HCT116 (cell line): ENCODE measurements at regions not wholly inside any gene's neighbourhood (a gene's known extent, or its start where the extent isn't known, plus 50 kb on each side); places are given as distances from the start of the nearest gene placed in this dataset.

ENCODE experiments used
- ATAC-seq: fragments of 200-7000 bp; cut with Tn5 transposase; 2 replicates; pipeline ENCODE4 v1.9.1; 2020; ENCODE audit warnings: mild to moderate bottlenecking, moderate library complexity
- BruUV-seq: library from RNA; stranded (reverse); fragments of 400-500 nt; replicated peaks from 2 replicates; lab custom pipeline; 2021; lab: Mats Ljungman, UMichigan
- CTCF ChIA-PET: fragments of 300-600 bp; sonication (Branson Sonifier 250); formaldehyde crosslinking; loops from one replicate; lab custom pipeline; 2021; ENCODE audit warnings: antibody characterized with exemption; lab: Charles Lee
- POLR2A ChIA-PET: fragments of 300-600, 350-600 bp; sonication (Branson Sonifier 250); formaldehyde crosslinking; loops from one replicate; lab custom pipeline; 2021; ENCODE audit warnings: antibody characterized with exemption; lab: Charles Lee
- RAD21 ChIA-PET, 2 experiments: fragments of 300-600 bp; sonication (Branson Sonifier 250); formaldehyde crosslinking; loops; one replicate each; lab custom pipeline; 2023; ENCODE audit warnings: low total read pairs in 2 of 2; ENCODE audit not compliant: uncharacterized antibody in 2 of 2, unreplicated experiment in 2 of 2, low non-redundant PET in 1 of 2; lab: Charles Lee
- DNase-seq: peaks from one replicate; pipeline ENCODE4 v3.0.0-alpha.2; 2010; ENCODE audit warnings: low read depth, low spot score
- H2AFZ ChIP-seq: fragments of 200-600 bp; shearing (Covaris generic), sonication (generic); 2 replicates; pipeline ENCODE4 v1.6.1; 2017; ENCODE audit warnings: low read depth, mixed run types, mixed read lengths, antibody characterized with exemption, low read length; ENCODE audit not compliant: poor library complexity, severe bottlenecking
- H3K27ac ChIP-seq: 2 replicates; pipeline ENCODE4 v1.5.1; 2012; ENCODE audit warnings: low read depth, low read length
- H3K27me3 ChIP-seq: fragments of 200-600 bp; sonication (generic); 2 replicates; pipeline ENCODE4 v1.6.1; 2016; ENCODE audit warnings: mixed run types, low read length, mixed read lengths; ENCODE audit not compliant: insufficient read depth
- H3K36me3 ChIP-seq, 2 experiments: fragments of 200-500 bp in 1 of 2; fragments of 200-600 bp in 1 of 2; sonication (Bioruptor generic) in 1 of 2; sonication (generic) in 1 of 2; 2 replicates each; pipeline versions ENCODE4 v1.5.1 to v1.6.1; 2014 to 2016; ENCODE audit warnings: low read length in 2 of 2, inconsistent platforms in 1 of 2, mixed read lengths in 1 of 2, mixed run types in 1 of 2; ENCODE audit not compliant: insufficient read depth in 2 of 2, control insufficient read depth in 1 of 2
- H3K4me1 ChIP-seq, 2 experiments: fragments of 200-600 bp in 1 of 2; sonication (generic) in 1 of 2; 2 replicates each; pipeline versions ENCODE4 v1.5.1 to v1.6.1; 2012 to 2017; ENCODE audit warnings: low read length in 2 of 2, inconsistent platforms in 1 of 2, mild to moderate bottlenecking in 1 of 2, mixed read lengths in 1 of 2, mixed run types in 1 of 2, moderate library complexity in 1 of 2; ENCODE audit not compliant: insufficient read depth in 2 of 2, control insufficient read depth in 1 of 2
- H3K4me2 ChIP-seq: fragments of 200-600 bp; sonication (generic); 2 replicates; pipeline ENCODE4 v1.6.1; 2017; ENCODE audit warnings: mixed run types, low read length, mixed read lengths
- H3K4me3 ChIP-seq, 2 experiments: fragments of 200-600 bp in 1 of 2; sonication (generic) in 1 of 2; replicated peaks in 1 of 2; 2 replicates each; pipeline ENCODE4 v1.5.1; 2011 to 2016; ENCODE audit warnings: low read length in 2 of 2, control low read depth in 1 of 2, low read depth in 1 of 2, mild to moderate bottlenecking in 1 of 2, mixed read lengths in 1 of 2, mixed run types in 1 of 2
- H3K79me2 ChIP-seq: fragments of 200-600 bp; sonication (generic); 2 replicates; pipeline ENCODE4 v1.6.1; 2017; ENCODE audit warnings: mild to moderate bottlenecking, mixed run types, low read length, moderate library complexity, mixed read lengths; ENCODE audit not compliant: insufficient read depth
- H3K9ac ChIP-seq: fragments of 200-600 bp; sonication (generic); 2 replicates; pipeline ENCODE4 v1.6.1; 2016; ENCODE audit warnings: low read length, mixed read lengths
- H3K9me2 ChIP-seq: fragments of 200-600 bp; sonication (generic), shearing (Covaris generic); 2 replicates; pipeline ENCODE4 v1.6.1; 2017; ENCODE audit warnings: mixed run types, mild to moderate bottlenecking, moderate library complexity; ENCODE audit not compliant: insufficient read depth
- H3K9me3 ChIP-seq, 2 experiments: fragments of 200-500 bp in 1 of 2; fragments of 200-600 bp in 1 of 2; sonication (Bioruptor generic) in 1 of 2; sonication (generic) in 1 of 2; 2 replicates each; pipeline ENCODE4 v1.6.1; 2014 to 2017; ENCODE audit warnings: low read length in 2 of 2, mixed read lengths in 2 of 2, inconsistent platforms in 1 of 2, low read depth in 1 of 2, mild to moderate bottlenecking in 1 of 2, mixed run types in 1 of 2, moderate library complexity in 1 of 2; ENCODE audit not compliant: control insufficient read depth in 1 of 2, insufficient read depth in 1 of 2
- H4K20me1 ChIP-seq: fragments of 200-600 bp; sonication (generic), shearing (Covaris generic); 2 replicates; pipeline ENCODE4 v1.6.1; 2017; ENCODE audit warnings: mixed run types, mild to moderate bottlenecking, moderate library complexity; ENCODE audit not compliant: insufficient read depth
- CEBPB ChIP-seq: IDR thresholded peaks from 2 replicates; pipeline ENCODE4 v1.6.1; 2012; ENCODE audit warnings: low read depth
- EGR1 ChIP-seq: IDR thresholded peaks from 2 replicates; pipeline ENCODE4 v1.6.1; 2012; ENCODE audit warnings: low read depth
- ELF1 ChIP-seq: IDR thresholded peaks from 2 replicates; pipeline ENCODE4 v1.6.1; 2012; ENCODE audit warnings: low read depth, borderline replicate concordance
- EZH2 ChIP-seq: fragments of 200-600 bp; sonication (generic); IDR thresholded peaks from 2 replicates; pipeline ENCODE4 v1.6.1; 2017; ENCODE audit warnings: antibody characterized with exemption, mixed run types
- JUND ChIP-seq: IDR thresholded peaks from 2 replicates; pipeline ENCODE4 v1.6.1; 2012
- POLR2A ChIP-seq: IDR thresholded peaks from 2 replicates; pipeline ENCODE4 v1.7.0; 2011; ENCODE audit warnings: borderline replicate concordance; ENCODE audit not compliant: insufficient read depth, insufficient read length; ENCODE audit errors: extremely low read depth
- POLR2AphosphoS5 ChIP-seq: IDR thresholded peaks from 2 replicates; pipeline ENCODE4 v1.6.1; 2011; ENCODE audit warnings: mild to moderate bottlenecking, low read depth, low read length, moderate library complexity
- RAD21 ChIP-seq: IDR thresholded peaks from 2 replicates; pipeline ENCODE4 v1.6.1; 2012; ENCODE audit warnings: low read depth, mild to moderate bottlenecking
- SIN3A ChIP-seq: IDR thresholded peaks from 2 replicates; pipeline ENCODE4 v1.6.1; 2012; ENCODE audit warnings: low read depth
- SP1 ChIP-seq: IDR thresholded peaks from 2 replicates; pipeline ENCODE4 v1.6.1; 2012; ENCODE audit warnings: low read depth
- SRF ChIP-seq: IDR thresholded peaks from 2 replicates; pipeline ENCODE4 v1.6.1; 2012; ENCODE audit warnings: low read depth
- TCF7L2 ChIP-seq: IDR thresholded peaks from 2 replicates; pipeline ENCODE4 v1.7.0; 2011; ENCODE audit warnings: borderline replicate concordance, inconsistent platforms; ENCODE audit not compliant: insufficient read depth, insufficient read length; ENCODE audit errors: extremely low read depth
- YY1 ChIP-seq: IDR thresholded peaks from 2 replicates; pipeline ENCODE4 v1.6.1; 2011; ENCODE audit warnings: low read length, low read depth, moderate library complexity, mild to moderate bottlenecking; ENCODE audit not compliant: insufficient replicate concordance; ENCODE audit errors: extremely low read depth
- ZFX ChIP-seq: fragments of 450-650 bp; IDR thresholded peaks from 2 replicates; pipeline ENCODE4 v1.6.1; 2017
- ZNF274 ChIP-seq: fragments of 200-500 bp; sonication (Bioruptor generic); IDR thresholded peaks from 2 replicates; pipeline ENCODE4 v1.6.1; 2014; ENCODE audit warnings: mild to moderate bottlenecking, low read depth, low read length, inconsistent platforms
- intact Hi-C: fragments of 100-400 bp; cut with micrococcal nuclease; formaldehyde crosslinking; loops from 2 replicates; pipeline ENCODE4 v1.10.0; 2022
- TF ChIP-seq, protein P1 (sequence below): IDR thresholded peaks from 2 replicates; pipeline ENCODE4 v1.6.1; 2012
- TF ChIP-seq, protein P2 (sequence below), 3 experiments: fragments of 200-600 bp in 1 of 3; sonication (generic) in 1 of 3; IDR thresholded peaks in 2 of 3; conservative IDR thresholded peaks in 1 of 3; 2 replicates each; pipeline ENCODE4 v1.5.1; 2012 to 2017; ENCODE audit warnings: low read depth in 2 of 3, low read length in 2 of 3, antibody characterized with exemption in 1 of 3, borderline replicate concordance in 1 of 3, control low read depth in 1 of 3, mild to moderate bottlenecking in 1 of 3, mixed read lengths in 1 of 3, mixed run types in 1 of 3, moderate library complexity in 1 of 3; ENCODE audit not compliant: insufficient read depth in 1 of 3
- TF ChIP-seq, protein P3 (sequence below): IDR thresholded peaks from 2 replicates; pipeline ENCODE4 v1.6.1; 2012; ENCODE audit warnings: low read depth
- TF ChIP-seq, protein P4 (sequence below): IDR thresholded peaks from 2 replicates; pipeline ENCODE4 v1.6.1; 2011; ENCODE audit warnings: mild to moderate bottlenecking, low read length, moderate library complexity; ENCODE audit not compliant: insufficient replicate concordance; ENCODE audit errors: extremely low read depth

DNA sequence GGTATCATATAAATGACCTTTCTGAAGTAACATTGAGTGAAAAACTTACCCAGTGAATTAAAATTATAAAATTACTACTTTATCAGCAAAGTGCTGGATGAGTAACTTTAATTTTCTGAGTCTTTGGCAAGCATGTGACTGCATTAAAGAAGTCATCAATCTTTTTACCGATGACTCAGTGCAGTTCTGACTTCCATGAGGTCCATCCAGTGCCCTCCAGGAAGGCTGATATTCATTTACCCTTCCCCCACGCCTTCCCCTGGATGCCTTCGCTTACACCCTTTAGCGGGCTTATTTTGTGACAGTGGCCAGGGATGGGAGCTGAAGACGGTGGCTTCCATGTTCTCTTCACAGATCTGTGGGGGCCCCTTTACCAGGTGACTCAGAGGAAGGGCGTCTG lies 572.9 kb upstream of the PFKP start:
- Histone ChIP-seq H3K36me3 (no peaks in the 10 kb centered on the region), H4K20me1 (no peaks in the 10 kb centered on the region), H3K9me2 (no peaks in the 10 kb centered on the region), H3K27me3 (no peaks in the 10 kb centered on the region), H3K4me2 (no peak overlapping the region), H3K4me1 (no peaks in the 10 kb centered on the region), H3K79me2 (no peaks in the 10 kb centered on the region), H3K9ac (no peak overlapping the region), H2AFZ (no peak overlapping the region), H3K4me3 (no peak overlapping the region), H3K27ac (no peak overlapping the region), H3K9me3 (peaks cover 10 to 19% of the 10 kb centered on the region in 2 experiments; a peak in 2 of 4 replicates)
- ATAC-seq (no peak), DNase-seq (no peak)
- POLR2A ChIA-PET: no interaction called here
- TF ChIP-seq CEBPB (no peak), TCF7L2 (no peak), POLR2AphosphoS5 (no peak), SP1 (no peak), ELF1 (no peak), ZNF274 (no peak), ZFX (no peak), JUND (no peak), RAD21 (no peak), SIN3A (no peak), YY1 (no peak), POLR2A (no peak), EZH2 (no peak), SRF (no peak), EGR1 (no peak)
- TF ChIP-seq, protein P1, sequence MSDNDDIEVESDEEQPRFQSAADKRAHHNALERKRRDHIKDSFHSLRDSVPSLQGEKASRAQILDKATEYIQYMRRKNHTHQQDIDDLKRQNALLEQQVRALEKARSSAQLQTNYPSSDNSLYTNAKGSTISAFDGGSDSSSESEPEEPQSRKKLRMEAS: no peak
- TF ChIP-seq, protein P2, sequence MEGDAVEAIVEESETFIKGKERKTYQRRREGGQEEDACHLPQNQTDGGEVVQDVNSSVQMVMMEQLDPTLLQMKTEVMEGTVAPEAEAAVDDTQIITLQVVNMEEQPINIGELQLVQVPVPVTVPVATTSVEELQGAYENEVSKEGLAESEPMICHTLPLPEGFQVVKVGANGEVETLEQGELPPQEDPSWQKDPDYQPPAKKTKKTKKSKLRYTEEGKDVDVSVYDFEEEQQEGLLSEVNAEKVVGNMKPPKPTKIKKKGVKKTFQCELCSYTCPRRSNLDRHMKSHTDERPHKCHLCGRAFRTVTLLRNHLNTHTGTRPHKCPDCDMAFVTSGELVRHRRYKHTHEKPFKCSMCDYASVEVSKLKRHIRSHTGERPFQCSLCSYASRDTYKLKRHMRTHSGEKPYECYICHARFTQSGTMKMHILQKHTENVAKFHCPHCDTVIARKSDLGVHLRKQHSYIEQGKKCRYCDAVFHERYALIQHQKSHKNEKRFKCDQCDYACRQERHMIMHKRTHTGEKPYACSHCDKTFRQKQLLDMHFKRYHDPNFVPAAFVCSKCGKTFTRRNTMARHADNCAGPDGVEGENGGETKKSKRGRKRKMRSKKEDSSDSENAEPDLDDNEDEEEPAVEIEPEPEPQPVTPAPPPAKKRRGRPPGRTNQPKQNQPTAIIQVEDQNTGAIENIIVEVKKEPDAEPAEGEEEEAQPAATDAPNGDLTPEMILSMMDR (IDR thresholded peaks at IDR 0.05 in 2 of 3, conservative IDR thresholded peaks at IDR 0.05 in 1 of 3; ENCODE audit: borderline replicate concordance in 1 of 3, insufficient read depth in 1 of 3, low read depth in 2 of 3, low read length in 2 of 3): no peak
- TF ChIP-seq, protein P3, sequence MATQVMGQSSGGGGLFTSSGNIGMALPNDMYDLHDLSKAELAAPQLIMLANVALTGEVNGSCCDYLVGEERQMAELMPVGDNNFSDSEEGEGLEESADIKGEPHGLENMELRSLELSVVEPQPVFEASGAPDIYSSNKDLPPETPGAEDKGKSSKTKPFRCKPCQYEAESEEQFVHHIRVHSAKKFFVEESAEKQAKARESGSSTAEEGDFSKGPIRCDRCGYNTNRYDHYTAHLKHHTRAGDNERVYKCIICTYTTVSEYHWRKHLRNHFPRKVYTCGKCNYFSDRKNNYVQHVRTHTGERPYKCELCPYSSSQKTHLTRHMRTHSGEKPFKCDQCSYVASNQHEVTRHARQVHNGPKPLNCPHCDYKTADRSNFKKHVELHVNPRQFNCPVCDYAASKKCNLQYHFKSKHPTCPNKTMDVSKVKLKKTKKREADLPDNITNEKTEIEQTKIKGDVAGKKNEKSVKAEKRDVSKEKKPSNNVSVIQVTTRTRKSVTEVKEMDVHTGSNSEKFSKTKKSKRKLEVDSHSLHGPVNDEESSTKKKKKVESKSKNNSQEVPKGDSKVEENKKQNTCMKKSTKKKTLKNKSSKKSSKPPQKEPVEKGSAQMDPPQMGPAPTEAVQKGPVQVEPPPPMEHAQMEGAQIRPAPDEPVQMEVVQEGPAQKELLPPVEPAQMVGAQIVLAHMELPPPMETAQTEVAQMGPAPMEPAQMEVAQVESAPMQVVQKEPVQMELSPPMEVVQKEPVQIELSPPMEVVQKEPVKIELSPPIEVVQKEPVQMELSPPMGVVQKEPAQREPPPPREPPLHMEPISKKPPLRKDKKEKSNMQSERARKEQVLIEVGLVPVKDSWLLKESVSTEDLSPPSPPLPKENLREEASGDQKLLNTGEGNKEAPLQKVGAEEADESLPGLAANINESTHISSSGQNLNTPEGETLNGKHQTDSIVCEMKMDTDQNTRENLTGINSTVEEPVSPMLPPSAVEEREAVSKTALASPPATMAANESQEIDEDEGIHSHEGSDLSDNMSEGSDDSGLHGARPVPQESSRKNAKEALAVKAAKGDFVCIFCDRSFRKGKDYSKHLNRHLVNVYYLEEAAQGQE: no peak
- TF ChIP-seq, protein P4, sequence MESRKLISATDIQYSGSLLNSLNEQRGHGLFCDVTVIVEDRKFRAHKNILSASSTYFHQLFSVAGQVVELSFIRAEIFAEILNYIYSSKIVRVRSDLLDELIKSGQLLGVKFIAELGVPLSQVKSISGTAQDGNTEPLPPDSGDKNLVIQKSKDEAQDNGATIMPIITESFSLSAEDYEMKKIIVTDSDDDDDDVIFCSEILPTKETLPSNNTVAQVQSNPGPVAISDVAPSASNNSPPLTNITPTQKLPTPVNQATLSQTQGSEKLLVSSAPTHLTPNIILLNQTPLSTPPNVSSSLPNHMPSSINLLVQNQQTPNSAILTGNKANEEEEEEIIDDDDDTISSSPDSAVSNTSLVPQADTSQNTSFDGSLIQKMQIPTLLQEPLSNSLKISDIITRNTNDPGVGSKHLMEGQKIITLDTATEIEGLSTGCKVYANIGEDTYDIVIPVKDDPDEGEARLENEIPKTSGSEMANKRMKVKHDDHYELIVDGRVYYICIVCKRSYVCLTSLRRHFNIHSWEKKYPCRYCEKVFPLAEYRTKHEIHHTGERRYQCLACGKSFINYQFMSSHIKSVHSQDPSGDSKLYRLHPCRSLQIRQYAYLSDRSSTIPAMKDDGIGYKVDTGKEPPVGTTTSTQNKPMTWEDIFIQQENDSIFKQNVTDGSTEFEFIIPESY: no peak
- CTCF ChIA-PET: no interaction called here
- RAD21 ChIA-PET: no interaction called here
- no TSS peak for BruUV-seq
- intact Hi-C loops: no loop called here
